H1 (cell line): ENCODE measurements at regions not wholly inside any gene's neighbourhood (a gene's known extent, or its start where the extent isn't known, plus 50 kb on each side); places are given as distances from the start of the nearest gene placed in this dataset.

Experiments used
- E2F6 ChIP-seq: IDR thresholded peaks from 2 replicates; pipeline ENCODE4 v1.6.1; 2012; ENCODE audit warnings: inconsistent platforms
- EP300 ChIP-seq, 2 experiments: IDR thresholded peaks; 1 replicate in 1 of 2; 2 replicates in 1 of 2; pipeline ENCODE4 v1.6.1; 2011 to 2012; ENCODE audit warnings: low read depth in 2 of 2, low read length in 2 of 2, mild to moderate bottlenecking in 2 of 2, borderline replicate concordance in 1 of 2, inconsistent platforms in 1 of 2, moderate library complexity in 1 of 2
- GABPA ChIP-seq: IDR thresholded peaks from 2 replicates; pipeline ENCODE4 v1.6.1; 2011; ENCODE audit warnings: mild to moderate bottlenecking, low read length, moderate library complexity, borderline replicate concordance; ENCODE audit not compliant: insufficient read depth
- KDM1A ChIP-seq: fragments of 200-600, 300-600 bp; sonication (generic); IDR thresholded peaks from 2 replicates; pipeline ENCODE4 v1.7.1; 2016; ENCODE audit warnings: mild to moderate bottlenecking, low read length, borderline replicate concordance
- POLR2A ChIP-seq, 2 experiments: IDR thresholded peaks; 1 replicate in 1 of 2; 2 replicates in 1 of 2; pipeline ENCODE4 v1.6.1; 2011; ENCODE audit warnings: low read depth in 2 of 2, low read length in 2 of 2, mild to moderate bottlenecking in 2 of 2; ENCODE audit errors: control extremely low read depth in 1 of 2
- RFX5 ChIP-seq: IDR thresholded peaks from 2 replicates; pipeline ENCODE4 v1.6.1; 2011; ENCODE audit warnings: low read depth, low read length, improper control_type of control experiment, borderline replicate concordance
- SIN3A ChIP-seq, 2 experiments: IDR thresholded peaks in 1 of 2; conservative IDR thresholded peaks in 1 of 2; 2 replicates each; pipeline ENCODE4 v1.6.1; 2011 to 2012; ENCODE audit warnings: low read length in 2 of 2, improper control_type of control experiment in 1 of 2, low read depth in 1 of 2, mild to moderate bottlenecking in 1 of 2
- SP4 ChIP-seq: IDR thresholded peaks from 2 replicates; pipeline ENCODE4 v1.6.1; 2012; ENCODE audit warnings: low read length, inconsistent platforms
- TAF1 ChIP-seq: IDR thresholded peaks from 2 replicates; pipeline ENCODE4 v1.6.1; 2011; ENCODE audit warnings: mild to moderate bottlenecking, low read depth, low read length
- TEAD4 ChIP-seq: IDR thresholded peaks from 2 replicates; pipeline ENCODE4 v1.6.1; 2012; ENCODE audit warnings: low read depth, low read length, inconsistent platforms, mixed read lengths
- ZNF274 ChIP-seq: IDR thresholded peaks from 2 replicates; pipeline ENCODE4 v1.7.0; 2012; ENCODE audit warnings: low read length, borderline replicate concordance; ENCODE audit errors: extremely low read depth
- TF ChIP-seq, protein P1 (sequence below), 3 experiments: IDR thresholded peaks; 1 replicate in 2 of 3; 2 replicates in 1 of 3; pipeline versions ENCODE4 v1.5.1 to v1.6.1; 2011; ENCODE audit warnings: low read length in 3 of 3, mild to moderate bottlenecking in 3 of 3, inconsistent platforms in 2 of 3, low read depth in 1 of 3, moderate library complexity in 1 of 3; ENCODE audit not compliant: insufficient read depth in 1 of 3; ENCODE audit errors: control extremely low read depth in 1 of 3
- TF ChIP-seq, protein P2 (sequence below): IDR thresholded peaks from 2 replicates; pipeline ENCODE4 v1.6.1; 2011; ENCODE audit warnings: low read depth, mild to moderate bottlenecking, low read length; ENCODE audit not compliant: insufficient read depth
- TF ChIP-seq, protein P3 (sequence below): IDR thresholded peaks from 2 replicates; pipeline ENCODE4 v1.6.1; 2012; ENCODE audit warnings: inconsistent platforms

DNA sequence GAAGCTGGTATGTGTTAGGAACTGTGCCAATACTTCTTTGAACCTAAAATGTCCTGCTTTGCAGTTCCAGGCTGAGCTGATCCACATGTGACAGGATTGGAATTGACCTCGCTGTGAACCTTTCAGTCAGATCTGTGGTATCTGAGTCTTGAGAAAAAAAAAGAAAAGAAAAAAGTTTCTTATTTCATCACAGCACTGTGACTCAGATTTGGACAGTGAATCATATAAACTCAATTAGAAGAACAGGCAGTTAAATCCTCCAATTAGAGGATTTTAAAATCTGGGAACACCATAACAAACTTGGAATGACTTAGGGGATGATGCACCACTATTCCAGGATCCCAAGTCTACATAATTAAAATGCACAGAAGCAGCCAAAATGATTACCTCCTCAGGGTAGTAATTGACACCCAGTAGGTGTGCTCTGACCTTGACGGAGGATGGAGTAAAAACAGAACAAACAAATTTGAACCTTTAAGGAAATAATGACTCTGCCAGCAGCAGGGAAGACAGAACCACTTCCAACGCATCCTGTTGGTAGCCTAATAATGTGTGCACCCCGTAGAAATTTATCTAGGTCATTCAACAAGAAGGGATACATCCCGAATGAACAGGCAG is 57.8 kb upstream of the RAI14 start:
- TF ChIP-seq POLR2A (IDR thresholded peaks at IDR 0.05; ENCODE audit: control extremely low read depth in 1 of 2, low read depth in 2 of 2, low read length in 2 of 2) (no peak), TEAD4 (no peak), GABPA (no peak), E2F6 (no peak), SP4 (no peak), TAF1 (no peak), SIN3A (conservative IDR thresholded peaks at IDR 0.05 in 1 of 2, IDR thresholded peaks at IDR 0.05 in 1 of 2; ENCODE audit: low read depth in 1 of 2, low read length in 2 of 2) (no peak), EP300 (IDR thresholded peaks at IDR 0.05; ENCODE audit: borderline replicate concordance in 1 of 2, low read depth in 2 of 2, low read length in 2 of 2) (no peak), RFX5 (no peak), KDM1A (no peak), ZNF274 (no peak)
- TF ChIP-seq, protein P1, sequence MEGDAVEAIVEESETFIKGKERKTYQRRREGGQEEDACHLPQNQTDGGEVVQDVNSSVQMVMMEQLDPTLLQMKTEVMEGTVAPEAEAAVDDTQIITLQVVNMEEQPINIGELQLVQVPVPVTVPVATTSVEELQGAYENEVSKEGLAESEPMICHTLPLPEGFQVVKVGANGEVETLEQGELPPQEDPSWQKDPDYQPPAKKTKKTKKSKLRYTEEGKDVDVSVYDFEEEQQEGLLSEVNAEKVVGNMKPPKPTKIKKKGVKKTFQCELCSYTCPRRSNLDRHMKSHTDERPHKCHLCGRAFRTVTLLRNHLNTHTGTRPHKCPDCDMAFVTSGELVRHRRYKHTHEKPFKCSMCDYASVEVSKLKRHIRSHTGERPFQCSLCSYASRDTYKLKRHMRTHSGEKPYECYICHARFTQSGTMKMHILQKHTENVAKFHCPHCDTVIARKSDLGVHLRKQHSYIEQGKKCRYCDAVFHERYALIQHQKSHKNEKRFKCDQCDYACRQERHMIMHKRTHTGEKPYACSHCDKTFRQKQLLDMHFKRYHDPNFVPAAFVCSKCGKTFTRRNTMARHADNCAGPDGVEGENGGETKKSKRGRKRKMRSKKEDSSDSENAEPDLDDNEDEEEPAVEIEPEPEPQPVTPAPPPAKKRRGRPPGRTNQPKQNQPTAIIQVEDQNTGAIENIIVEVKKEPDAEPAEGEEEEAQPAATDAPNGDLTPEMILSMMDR (IDR thresholded peaks at IDR 0.05; ENCODE audit: control extremely low read depth in 1 of 3, insufficient read depth in 1 of 3, low read depth in 1 of 3, low read length in 3 of 3) = no peak
- TF ChIP-seq, protein P2, sequence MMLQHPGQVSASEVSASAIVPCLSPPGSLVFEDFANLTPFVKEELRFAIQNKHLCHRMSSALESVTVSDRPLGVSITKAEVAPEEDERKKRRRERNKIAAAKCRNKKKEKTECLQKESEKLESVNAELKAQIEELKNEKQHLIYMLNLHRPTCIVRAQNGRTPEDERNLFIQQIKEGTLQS = no peak
- TF ChIP-seq, protein P3, sequence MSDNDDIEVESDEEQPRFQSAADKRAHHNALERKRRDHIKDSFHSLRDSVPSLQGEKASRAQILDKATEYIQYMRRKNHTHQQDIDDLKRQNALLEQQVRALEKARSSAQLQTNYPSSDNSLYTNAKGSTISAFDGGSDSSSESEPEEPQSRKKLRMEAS = no peak
